PC-3 (cell line): ENCODE measurements at regions not wholly inside any gene's neighbourhood (a gene's known extent, or its start where the extent isn't known, plus 50 kb on each side); places are given as distances from the start of the nearest gene placed in this dataset.

ENCODE experiments used
- ATAC-seq: fragments of 200-7000 bp; cut with Tn5 transposase; 2 replicates; pipeline ENCODE4 v1.9.1; 2020; ENCODE audit warnings: mild to moderate bottlenecking, moderate library complexity
- BruUV-seq: library from RNA; stranded (reverse); fragments of 400-500 nt; replicated peaks from 2 replicates; lab custom pipeline; 2021; lab: Mats Ljungman, UMichigan
- CTCF ChIA-PET: fragments of 300-600 bp; sonication (Branson Sonifier 250); formaldehyde crosslinking; loops from one replicate; lab custom pipeline; 2022; ENCODE audit warnings: antibody characterized with exemption; lab: Charles Lee
- POLR2A ChIA-PET: fragments of 300-600 bp; sonication (Branson Sonifier 250); formaldehyde crosslinking; loops from one replicate; lab custom pipeline; 2022; ENCODE audit warnings: antibody characterized with exemption; ENCODE audit not compliant: unreplicated experiment; lab: Charles Lee
- DNase-seq: peaks from one replicate; pipeline ENCODE4 v3.0.0-alpha.2; 2015
- H2AFZ ChIP-seq: fragments of 300-600 bp; sonication (generic); 2 replicates; pipeline ENCODE4 v1.6.0; 2016; ENCODE audit warnings: antibody characterized with exemption, low read length
- H3F3A ChIP-seq: fragments of 300-600 bp; sonication (generic); one replicate; pipeline ENCODE4 v1.6.0; 2017; ENCODE audit warnings: antibody characterized with exemption, low read length, control low read depth, mild to moderate bottlenecking; ENCODE audit not compliant: unreplicated experiment
- H3K27ac ChIP-seq: fragments of 300-600 bp; sonication (generic); 2 replicates; pipeline ENCODE4 v1.5.1; 2016; ENCODE audit warnings: mild to moderate bottlenecking, low read length
- H3K27me3 ChIP-seq: fragments of 300-600 bp; sonication (generic); 2 replicates; pipeline ENCODE4 v1.6.1; 2016; ENCODE audit warnings: low read length, mixed read lengths
- H3K36me3 ChIP-seq: fragments of 300-600 bp; sonication (generic); 2 replicates; pipeline ENCODE4 v1.6.1; 2016; ENCODE audit warnings: low read depth, mixed run types, low read length, mixed read lengths
- H3K4me1 ChIP-seq: fragments of 300-600 bp; sonication (generic); 2 replicates; pipeline ENCODE4 v1.5.1; 2016; ENCODE audit warnings: low read length; ENCODE audit not compliant: insufficient read depth
- H3K4me2 ChIP-seq: fragments of 300-600 bp; sonication (generic); 2 replicates; pipeline ENCODE4 v1.6.0; 2016; ENCODE audit warnings: low read length
- H3K4me3 ChIP-seq: fragments of 300-600 bp; sonication (generic); 2 replicates; pipeline ENCODE4 v1.5.1; 2016; ENCODE audit warnings: mild to moderate bottlenecking, low read length, mixed read lengths
- H3K79me2 ChIP-seq: fragments of 300-600 bp; sonication (generic); 2 replicates; pipeline ENCODE4 v1.6.1; 2017; ENCODE audit warnings: low read length, mixed read lengths
- H3K9ac ChIP-seq: fragments of 300-600 bp; sonication (generic); 2 replicates; pipeline ENCODE4 v1.6.0; 2016; ENCODE audit warnings: mild to moderate bottlenecking, low read length
- H3K9me2 ChIP-seq: fragments of 300-600 bp; sonication (generic); replicated peaks from 2 replicates; pipeline ENCODE4 v1.6.1; 2016; ENCODE audit warnings: mixed run types, low read length, mixed read lengths
- H3K9me3 ChIP-seq: fragments of 300-600 bp; sonication (generic); 2 replicates; pipeline ENCODE4 v1.6.1; 2016; ENCODE audit warnings: low read length, mixed read lengths
- H4K20me1 ChIP-seq: fragments of 300-600 bp; sonication (generic); 2 replicates; pipeline ENCODE4 v1.6.1; 2016; ENCODE audit warnings: low read length, mixed read lengths
- CTCF ChIP-seq: fragments of 300-600 bp; sonication (generic); conservative IDR thresholded peaks from 2 replicates; pipeline ENCODE4 v1.5.1; 2017; ENCODE audit warnings: antibody characterized with exemption, low read depth, mild to moderate bottlenecking, low read length
- EZH2 ChIP-seq: fragments of 300-600 bp; sonication (generic); IDR thresholded peaks from one replicate; pipeline ENCODE4 v1.6.1; 2017; ENCODE audit warnings: antibody characterized with exemption, mild to moderate bottlenecking, low read length; ENCODE audit not compliant: unreplicated experiment
- EZH2phosphoT487 ChIP-seq: fragments of 300-600 bp; sonication (generic); IDR thresholded peaks from 2 replicates; pipeline ENCODE4 v1.6.1; 2018; ENCODE audit warnings: mild to moderate bottlenecking, antibody characterized with exemption, low read length, borderline replicate concordance
- intact Hi-C: fragments of 100-400 bp; cut with micrococcal nuclease; formaldehyde crosslinking; loops from 2 replicates; pipeline ENCODE4 v1.9.0; 2023

DNA sequence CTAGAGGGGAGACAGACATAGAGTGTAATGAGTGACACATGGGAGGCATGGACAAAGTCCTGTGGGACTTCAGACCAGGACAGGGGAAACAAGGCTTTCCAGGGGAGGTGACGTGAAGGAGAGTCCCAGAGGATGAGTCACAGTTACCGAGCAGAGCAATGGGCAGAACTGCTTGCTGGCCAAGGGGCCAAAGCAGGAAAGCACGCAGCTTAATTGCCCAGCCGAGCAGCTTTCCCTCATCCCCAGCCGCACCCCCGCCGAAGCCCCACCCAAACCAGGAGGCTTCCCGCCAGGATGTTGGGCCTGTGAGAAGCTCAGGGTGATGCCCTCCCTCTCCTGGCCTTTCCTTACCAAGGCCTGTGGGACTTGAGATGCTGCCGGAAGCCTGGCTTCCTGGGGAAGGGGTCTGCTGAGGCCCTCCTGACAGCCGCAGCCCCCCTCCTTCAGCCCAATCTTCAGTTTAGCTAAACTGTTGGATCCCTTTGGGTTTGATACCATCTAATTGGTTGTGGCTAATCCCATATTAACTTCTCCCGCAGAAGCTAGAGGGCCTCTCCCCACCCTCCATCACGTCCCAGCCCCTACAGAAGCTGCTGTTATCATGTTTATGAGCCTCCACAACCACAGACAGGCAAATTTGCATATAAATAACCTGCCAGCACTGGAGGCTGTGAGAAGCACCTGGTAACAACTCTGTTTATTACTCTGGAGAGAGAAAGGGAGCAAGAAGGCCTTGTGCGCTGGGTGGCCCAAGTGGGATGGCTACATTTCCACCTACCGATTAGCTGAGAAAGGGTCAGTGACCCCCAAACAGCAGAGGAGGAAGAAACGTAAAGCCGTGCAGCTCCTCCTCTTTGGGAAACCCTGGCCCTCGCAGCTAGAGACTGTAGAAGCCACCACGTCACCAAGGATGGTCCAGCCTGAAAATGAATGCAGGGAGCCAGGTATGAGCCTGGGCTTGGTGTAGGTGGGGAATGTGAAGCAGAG, 80.0 kb downstream of the TRIM29 start:
- H3K4me2 ChIP-seq: no peak overlapping the region
- H4K20me1 ChIP-seq: no peaks in the 10 kb centered on the region
- intact Hi-C loops: no loop called here
- H3K36me3 ChIP-seq: no peaks in the 10 kb centered on the region
- H3K4me1 ChIP-seq: no peaks in the 10 kb centered on the region
- H3K79me2 ChIP-seq: no peaks in the 10 kb centered on the region
- ChIA-PET POLR2A (no interaction called here), CTCF (no interaction called here)
- no peak overlapping the region for H3K9ac ChIP-seq
- H2AFZ ChIP-seq: no peak overlapping the region
- DNase-seq: peak; percentile 51
- H3K4me3 ChIP-seq: no peak overlapping the region
- TF ChIP-seq EZH2: no peak
- no peak for TF ChIP-seq CTCF
- no peak for TF ChIP-seq EZH2phosphoT487
- H3K27me3 ChIP-seq: peaks cover 75% of the 10 kb centered on the region
- H3K9me2 ChIP-seq: no peaks in the 10 kb centered on the region
- no peak overlapping the region for H3K27ac ChIP-seq
- no peaks in the 10 kb centered on the region for H3F3A ChIP-seq
- H3K9me3 ChIP-seq: no peaks in the 10 kb centered on the region
- no TSS peak for BruUV-seq
- peak; percentile 22; the same call in 1 of the 2 replicates for ATAC-seq

GRCh38 chr11:120057028-120057330, 80.9 kb downstream of the TRIM29 start:
- Histone ChIP-seq H3K4me1 (no peaks in the 10 kb centered on the region), H3K4me2 (no peak overlapping the region), H3K27ac (no peak overlapping the region), H3K27me3 (peaks cover 75% of the 10 kb centered on the region), H3K9ac (no peak overlapping the region), H3K36me3 (no peaks in the 10 kb centered on the region), H3K4me3 (no peak overlapping the region), H3F3A (no peaks in the 10 kb centered on the region), H4K20me1 (no peaks in the 10 kb centered on the region), H2AFZ (no peak overlapping the region), H3K79me2 (no peaks in the 10 kb centered on the region), H3K9me2 (no peaks in the 10 kb centered on the region), H3K9me3 (no peaks in the 10 kb centered on the region)
- intact Hi-C loops: no loop called here
- BruUV-seq: no TSS peak
- TF ChIP-seq CTCF: no peak
- no peak for TF ChIP-seq EZH2phosphoT487
- no peak for TF ChIP-seq EZH2
- ChIA-PET POLR2A (no interaction called here), CTCF (no interaction called here)
- DNase-seq (no peak), ATAC-seq (no peak)

DNA sequence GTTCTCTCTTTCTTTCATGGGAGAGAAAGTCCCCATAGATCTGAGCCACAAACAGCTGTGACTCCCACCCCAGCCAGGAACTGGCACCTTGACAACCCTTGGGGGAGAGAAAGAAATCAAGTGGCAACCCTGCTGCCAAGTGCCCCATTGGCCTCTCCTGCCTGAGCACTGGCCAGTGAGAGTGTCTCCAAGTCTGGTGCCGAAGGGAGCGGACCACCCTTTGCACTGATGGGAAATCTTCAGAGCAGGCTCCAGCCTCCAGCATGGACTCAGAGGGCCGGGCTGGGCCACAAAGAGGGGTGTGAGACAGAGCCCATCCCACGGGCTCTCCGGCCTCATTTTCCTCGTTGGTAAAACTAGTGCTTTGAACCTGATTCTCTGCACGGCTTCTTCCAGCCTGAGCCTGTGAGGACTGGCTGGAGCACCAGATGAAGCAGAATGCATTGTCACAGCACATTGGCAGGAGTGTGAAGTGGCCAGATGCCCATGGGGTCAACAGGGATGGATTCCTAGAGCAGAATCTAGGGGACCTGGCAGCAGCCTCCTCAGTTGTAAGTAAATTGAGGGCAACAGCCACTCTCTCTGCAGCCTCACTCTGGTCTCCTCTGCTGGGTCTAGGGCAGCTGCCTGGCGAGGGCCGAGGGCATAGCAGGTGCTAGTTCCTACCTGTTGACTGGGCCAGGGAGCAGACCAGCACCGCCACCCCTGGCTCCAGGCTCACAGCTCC, 81.4 kb downstream of the TRIM29 start:
- no TSS peak for BruUV-seq
- Histone ChIP-seq H3K9me3 (no peaks in the 10 kb centered on the region), H3K4me1 (no peaks in the 10 kb centered on the region), H2AFZ (no peak overlapping the region), H3K27ac (no peak overlapping the region), H3K36me3 (no peaks in the 10 kb centered on the region), H3K4me2 (no peak overlapping the region), H3K27me3 (peaks cover 75% of the 10 kb centered on the region), H4K20me1 (no peaks in the 10 kb centered on the region), H3K79me2 (no peaks in the 10 kb centered on the region), H3F3A (no peaks in the 10 kb centered on the region), H3K4me3 (no peak overlapping the region), H3K9ac (no peak overlapping the region), H3K9me2 (no peaks in the 10 kb centered on the region)
- ATAC-seq (no peak), DNase-seq (no peak)
- POLR2A ChIA-PET: no interaction called here
- intact Hi-C loops: no loop called here
- TF ChIP-seq CTCF (no peak), EZH2phosphoT487 (no peak)
- CTCF ChIA-PET: no interaction called here
